NCI-H1092 treated with DMSO at 0.1 percent for 48 hours (cell line): ENCODE measurements at regions not wholly inside any gene's neighbourhood (a gene's known extent, or its start where the extent isn't known, plus 50 kb on each side); places are given as distances from the start of the nearest gene placed in this dataset.

ENCODE experiments used
- DNase-seq: peaks from one replicate; lab custom pipeline; 2025; lab: John Stamatoyannopoulos, UW

- no peak for DNase-seq
Observed at GRCh38 chr3:43207628-43208085, 78.7 kb upstream of the SNRK start.

- no peak for DNase-seq
Observed at GRCh38 chr3:43206632-43207031, 79.7 kb upstream of the SNRK start.

- DNase-seq, result no peak
Observed at GRCh38 chr3:43206105-43206504, 80.2 kb upstream of the SNRK start.

- no peak for DNase-seq
Observed at GRCh38 chr3:43203022-43203421, 83.3 kb upstream of the SNRK start.

GRCh38 chr3:43201581-43201980, 84.8 kb upstream of the SNRK start:
- DNase-seq, result no peak

GRCh38 chr3:43199645-43200306, 86.6 kb upstream of the SNRK start:
- DNase-seq, result no peak

- DNase-seq, result no peak
Observed at GRCh38 chr3:43198791-43199644, 87.3 kb upstream of the SNRK start.

GRCh38 chr3:43198301-43198700, 88.0 kb upstream of the SNRK start:
- no peak for DNase-seq

GRCh38 chr3:43197181-43197580, 89.2 kb upstream of the SNRK start:
- no peak for DNase-seq

GRCh38 chr3:43196721-43197120, 89.6 kb upstream of the SNRK start:
- no peak for DNase-seq

GRCh38 chr3:43195115-43195498, 89.2 kb upstream of the POMGNT2 start:
- no peak for DNase-seq

- no peak for DNase-seq
Observed at GRCh38 chr3:43194490-43195114, 88.7 kb upstream of the POMGNT2 start.

- DNase-seq, result no peak
Observed at GRCh38 chr3:43194069-43194468, 88.2 kb upstream of the POMGNT2 start.

GRCh38 chr3:43192028-43192427, 86.1 kb upstream of the POMGNT2 start:
- no peak for DNase-seq

- no peak for DNase-seq
Observed at GRCh38 chr3:43191116-43191515, 85.2 kb upstream of the POMGNT2 start.

- no peak for DNase-seq
Observed at GRCh38 chr3:43190670-43191069, 84.8 kb upstream of the POMGNT2 start.

GRCh38 chr3:43187836-43188479, 82.1 kb upstream of the POMGNT2 start:
- no peak for DNase-seq

- DNase-seq, result no peak
Observed at GRCh38 chr3:43185983-43186314, 80.1 kb upstream of the POMGNT2 start.

- DNase-seq, result no peak
Observed at GRCh38 chr3:43185274-43185982, 79.5 kb upstream of the POMGNT2 start.

GRCh38 chr3:43183456-43183855, 77.6 kb upstream of the POMGNT2 start:
- DNase-seq, result no peak

GRCh38 chr3:43181202-43181821, 75.4 kb upstream of the POMGNT2 start:
- no peak for DNase-seq

- no peak for DNase-seq
Observed at GRCh38 chr3:43180694-43181093, 74.8 kb upstream of the POMGNT2 start.
